Karpas-422 (cell line): ENCODE measurements at regions not wholly inside any gene's neighbourhood (a gene's known extent, or its start where the extent isn't known, plus 50 kb on each side); places are given as distances from the start of the nearest gene placed in this dataset.

Experiments used
- DNase-seq: peaks from one replicate; pipeline ENCODE4 v3.0.0-alpha.2; 2015
- H2AFZ ChIP-seq: fragments of 200-600 bp; sonication (generic); 2 replicates; pipeline ENCODE4 v1.6.1; 2014; ENCODE audit warnings: antibody characterized with exemption, low read length, mixed read lengths
- H3K27ac ChIP-seq: fragments of 200-600 bp; sonication (generic); 2 replicates; pipeline ENCODE4 v1.5.1; 2014; ENCODE audit warnings: mild to moderate bottlenecking, low read length, moderate library complexity
- H3K27me3 ChIP-seq: fragments of 200-600 bp; sonication (generic); 2 replicates; pipeline ENCODE4 v1.6.1; 2014; ENCODE audit warnings: low read length, mixed read lengths
- H3K36me3 ChIP-seq: fragments of 200-600 bp; sonication (generic); 2 replicates; pipeline ENCODE4 v1.6.1; 2014; ENCODE audit warnings: low read length, mixed read lengths; ENCODE audit not compliant: insufficient read depth
- H3K4me1 ChIP-seq: fragments of 200-600 bp; sonication (generic); 2 replicates; pipeline ENCODE4 v1.6.1; 2014; ENCODE audit warnings: mild to moderate bottlenecking, low read length, mixed read lengths
- H3K4me2 ChIP-seq: fragments of 200-600 bp; sonication (generic); 2 replicates; pipeline ENCODE4 v1.6.1; 2014; ENCODE audit warnings: low read length, low read depth, mild to moderate bottlenecking; ENCODE audit not compliant: poor library complexity, severe bottlenecking
- H3K4me3 ChIP-seq: fragments of 200-600 bp; sonication (generic); 2 replicates; pipeline ENCODE4 v1.5.1; 2014; ENCODE audit warnings: mild to moderate bottlenecking, antibody characterized with exemption, low read length, mixed read lengths
- H3K79me2 ChIP-seq: fragments of 200-600 bp; sonication (generic); 2 replicates; pipeline ENCODE4 v1.6.1; 2014; ENCODE audit warnings: mild to moderate bottlenecking, low read length, mixed read lengths
- H3K9ac ChIP-seq: fragments of 200-600 bp; sonication (generic); 2 replicates; pipeline ENCODE4 v1.6.0; 2014; ENCODE audit warnings: low read length
- H3K9me2 ChIP-seq: fragments of 200-600 bp; sonication (generic), shearing (Covaris generic); replicated peaks from 2 replicates; pipeline ENCODE4 v1.6.0; 2014; ENCODE audit warnings: mild to moderate bottlenecking, low read length, moderate library complexity; ENCODE audit not compliant: insufficient read depth
- H3K9me3 ChIP-seq: fragments of 300-700, 200-600 bp; sonication (generic); 2 replicates; pipeline ENCODE4 v1.6.1; 2014; ENCODE audit warnings: low read length, mixed read lengths
- H4K20me1 ChIP-seq: fragments of 200-600 bp; sonication (generic); 2 replicates; pipeline ENCODE4 v1.6.1; 2014; ENCODE audit warnings: mild to moderate bottlenecking, antibody characterized with exemption, low read length, low read depth; ENCODE audit not compliant: insufficient read depth

DNA sequence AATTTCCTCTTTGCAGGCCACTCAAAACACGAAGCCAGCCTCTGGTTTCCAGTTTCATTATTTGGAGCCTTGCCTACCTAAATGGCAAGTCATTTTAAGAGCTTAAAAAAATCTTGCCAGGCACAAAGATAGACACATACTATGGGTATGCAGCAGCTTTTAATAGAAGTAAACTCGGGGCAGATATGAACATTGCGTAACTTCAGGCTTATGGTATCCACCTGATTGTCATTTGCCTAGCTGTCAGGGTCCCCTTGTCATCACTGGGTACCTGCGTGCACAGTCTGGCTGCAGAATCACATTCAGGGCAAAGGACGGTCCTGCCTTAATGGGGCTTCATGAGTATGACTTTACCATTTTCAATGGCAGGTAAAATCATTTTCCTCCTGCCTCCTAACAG is 466.1 kb upstream of the NRP1 start:
- Histone ChIP-seq H4K20me1 (no peaks in the 10 kb centered on the region), H3K9ac (no peak overlapping the region), H3K27ac (no peak overlapping the region), H3K36me3 (no peaks in the 10 kb centered on the region), H3K9me2 (no peaks in the 10 kb centered on the region), H3K79me2 (no peaks in the 10 kb centered on the region), H3K4me2 (no peak overlapping the region), H2AFZ (no peak overlapping the region), H3K9me3 (no peaks in the 10 kb centered on the region; the same call in none of the 2 replicates), H3K4me3 (no peak overlapping the region), H3K27me3 (no peaks in the 10 kb centered on the region), H3K4me1 (no peaks in the 10 kb centered on the region)
- no peak for DNase-seq

DNA sequence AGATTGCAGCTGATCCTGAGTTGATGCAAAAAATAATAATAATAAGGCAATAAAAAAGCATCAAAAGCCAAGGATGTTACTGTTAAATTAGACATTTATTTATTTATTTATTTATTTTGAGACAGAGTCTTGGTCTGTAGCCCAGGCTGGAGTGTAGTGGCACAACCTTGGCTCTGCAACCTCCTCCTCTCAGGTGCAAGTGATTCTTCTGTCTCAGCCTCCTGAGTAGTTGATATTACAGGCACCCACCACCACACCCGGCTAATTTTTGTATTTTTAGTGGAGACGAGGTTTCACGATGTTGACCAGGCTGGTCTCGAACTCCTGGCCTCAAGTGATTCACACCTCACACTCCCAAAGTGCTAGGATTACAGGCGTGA is 465.5 kb upstream of the NRP1 start:
- no peaks in the 10 kb centered on the region for H3K79me2 ChIP-seq
- no peak overlapping the region for H3K4me3 ChIP-seq
- H3K9ac ChIP-seq: no peak overlapping the region
- no peaks in the 10 kb centered on the region for H3K4me1 ChIP-seq
- no peaks in the 10 kb centered on the region for H4K20me1 ChIP-seq
- no peaks in the 10 kb centered on the region for H3K9me2 ChIP-seq
- no peak overlapping the region for H3K27ac ChIP-seq
- no peak overlapping the region for H2AFZ ChIP-seq
- no peak for DNase-seq
- no peaks in the 10 kb centered on the region for H3K27me3 ChIP-seq
- H3K36me3 ChIP-seq: no peaks in the 10 kb centered on the region
- H3K9me3 ChIP-seq: no peaks in the 10 kb centered on the region; the same call in none of the 2 replicates
- no peak overlapping the region for H3K4me2 ChIP-seq

DNA sequence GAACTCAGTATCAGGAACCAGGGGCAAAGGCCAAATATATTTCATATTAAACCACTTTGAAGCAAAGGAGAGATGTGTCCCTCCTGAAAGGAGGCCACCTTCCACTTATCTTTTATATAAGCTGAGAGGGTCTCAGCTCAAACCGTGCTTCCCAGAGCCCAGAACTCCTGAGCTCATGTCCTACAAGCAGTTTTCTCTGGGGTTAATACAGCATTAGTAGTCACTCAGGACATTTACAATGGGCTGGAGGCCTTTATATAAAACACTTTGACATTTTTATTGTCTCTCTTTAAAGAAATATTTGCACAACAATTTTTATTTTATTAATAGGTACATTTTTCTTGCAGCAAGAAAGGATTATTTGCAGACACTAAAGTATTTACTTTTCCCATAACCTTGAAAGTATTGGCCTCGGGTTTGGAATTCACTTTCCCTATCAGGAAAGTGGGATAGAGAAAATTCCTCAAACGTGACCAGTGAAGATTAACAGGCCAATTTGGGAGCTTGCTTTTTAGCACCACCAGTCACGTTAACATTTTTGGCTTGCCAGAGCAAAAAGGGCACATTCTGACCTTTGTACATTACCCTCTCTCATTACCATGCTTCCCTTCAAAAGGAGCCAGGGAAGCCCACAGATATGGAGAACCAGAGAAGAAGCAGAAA is 464.9 kb upstream of the NRP1 start:
- no peaks in the 10 kb centered on the region for H4K20me1 ChIP-seq
- H3K9ac ChIP-seq: no peak overlapping the region
- DNase-seq: no peak
- H3K9me2 ChIP-seq: no peaks in the 10 kb centered on the region
- no peaks in the 10 kb centered on the region for H3K4me1 ChIP-seq
- H3K4me3 ChIP-seq: no peak overlapping the region
- H3K9me3 ChIP-seq: no peaks in the 10 kb centered on the region; the same call in none of the 2 replicates
- H3K36me3 ChIP-seq: no peaks in the 10 kb centered on the region
- no peak overlapping the region for H2AFZ ChIP-seq
- no peaks in the 10 kb centered on the region for H3K79me2 ChIP-seq
- no peak overlapping the region for H3K27ac ChIP-seq
- no peaks in the 10 kb centered on the region for H3K27me3 ChIP-seq
- no peak overlapping the region for H3K4me2 ChIP-seq

DNA sequence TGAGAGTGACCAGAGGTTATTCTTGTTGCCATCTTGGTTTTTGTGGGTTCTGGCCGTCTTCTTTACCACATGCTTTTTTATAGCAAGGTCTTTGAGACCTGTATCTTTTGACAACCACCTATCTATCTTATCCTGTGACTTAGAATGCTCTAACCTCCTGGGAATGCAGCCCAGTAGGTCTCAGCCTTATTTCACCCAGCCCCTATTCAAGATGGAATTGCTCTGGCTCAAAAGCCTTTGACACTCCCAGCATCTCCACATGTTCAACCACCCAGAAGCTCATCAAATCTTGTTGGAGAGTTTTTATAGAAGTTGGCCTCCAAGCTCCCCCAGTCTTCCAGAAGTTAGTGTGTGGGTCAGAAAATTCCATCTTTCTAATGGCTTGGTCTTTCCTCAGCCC is 464.3 kb upstream of the NRP1 start:
- no peak for DNase-seq
- no peaks in the 10 kb centered on the region for H3K36me3 ChIP-seq
- no peak overlapping the region for H3K9ac ChIP-seq
- 0 out of 2 replicates have a peak, but pooled peaks cover 4% of the 10 kb centered on the region for H3K4me1 ChIP-seq
- H4K20me1 ChIP-seq: no peaks in the 10 kb centered on the region
- no peaks in the 10 kb centered on the region for H3K27me3 ChIP-seq
- H3K4me3 ChIP-seq: no peak overlapping the region
- H3K9me3 ChIP-seq: no peaks in the 10 kb centered on the region; the same call in none of the 2 replicates
- no peaks in the 10 kb centered on the region for H3K9me2 ChIP-seq
- no peaks in the 10 kb centered on the region for H3K79me2 ChIP-seq
- no peak overlapping the region for H3K4me2 ChIP-seq
- no peak overlapping the region for H2AFZ ChIP-seq
- no peak overlapping the region for H3K27ac ChIP-seq

DNA sequence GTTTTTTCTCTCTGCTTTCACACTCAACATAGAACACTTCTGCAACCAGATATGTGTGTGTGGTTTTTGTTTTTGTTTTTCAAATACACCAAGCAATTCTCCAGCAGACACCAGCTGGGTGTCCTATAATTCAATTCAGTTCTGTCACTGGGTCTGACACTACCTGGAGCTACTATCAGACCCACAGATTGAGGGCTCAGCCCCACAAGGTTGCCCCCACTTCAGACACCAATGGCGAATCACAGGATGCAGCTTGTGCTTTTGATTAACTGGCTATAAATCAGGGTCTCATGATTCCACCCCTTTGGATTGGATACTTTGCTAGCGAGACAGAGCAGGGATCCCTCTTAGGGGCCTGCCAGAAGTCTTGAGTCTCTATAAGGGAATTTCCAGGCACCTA is 462.2 kb upstream of the NRP1 start:
- H3K79me2 ChIP-seq: no peaks in the 10 kb centered on the region

DNA sequence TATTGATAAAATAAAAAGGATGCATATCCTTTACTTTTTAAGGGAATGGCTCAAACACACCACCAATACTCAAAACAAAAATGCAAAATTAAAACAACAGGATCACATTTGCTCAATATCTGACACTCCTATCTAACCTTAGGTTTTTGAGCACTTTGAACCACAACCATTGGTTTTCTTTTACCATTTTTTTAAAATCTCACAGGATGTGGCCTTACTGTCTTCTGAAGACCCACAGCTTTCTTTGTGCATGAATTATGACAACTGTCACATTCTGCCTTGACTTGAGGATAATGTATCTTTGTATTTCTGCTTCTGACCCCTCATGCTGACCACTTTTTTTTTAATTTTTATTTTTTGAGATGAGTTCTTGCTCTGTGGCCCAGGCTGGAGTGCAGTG is 461.1 kb upstream of the NRP1 start:
- Histone ChIP-seq H3K4me3 (no peak overlapping the region), H4K20me1 (no peaks in the 10 kb centered on the region), H3K4me1 (peaks cover 7% of the 10 kb centered on the region; the same call in 1 of the 2 replicates), H3K9me2 (no peaks in the 10 kb centered on the region), H3K27me3 (no peaks in the 10 kb centered on the region), H3K36me3 (no peaks in the 10 kb centered on the region), H3K79me2 (no peaks in the 10 kb centered on the region), H3K9me3 (peaks cover 4% of the 10 kb centered on the region; the same call in 1 of the 2 replicates), H3K9ac (no peak overlapping the region), H3K27ac (no peak overlapping the region), H2AFZ (no peak overlapping the region), H3K4me2 (no peak overlapping the region)
- DNase-seq: no peak

More for the DNA sequence above, 462.2 kb upstream of the NRP1 start:
- peaks cover under 1% of the 10 kb centered on the region; the same call in 1 of the 2 replicates for H3K9me3 ChIP-seq
- no peaks in the 10 kb centered on the region for H3K36me3 ChIP-seq
- H4K20me1 ChIP-seq: no peaks in the 10 kb centered on the region
- no peak overlapping the region for H3K4me2 ChIP-seq
- DNase-seq: no peak
- H2AFZ ChIP-seq: no peak overlapping the region
- H3K4me1 ChIP-seq: peaks cover 7% of the 10 kb centered on the region; the same call in 1 of the 2 replicates
- H3K9me2 ChIP-seq: no peaks in the 10 kb centered on the region
- no peak overlapping the region for H3K27ac ChIP-seq
- no peak overlapping the region for H3K9ac ChIP-seq
- H3K4me3 ChIP-seq: no peak overlapping the region
- H3K27me3 ChIP-seq: no peaks in the 10 kb centered on the region

DNA sequence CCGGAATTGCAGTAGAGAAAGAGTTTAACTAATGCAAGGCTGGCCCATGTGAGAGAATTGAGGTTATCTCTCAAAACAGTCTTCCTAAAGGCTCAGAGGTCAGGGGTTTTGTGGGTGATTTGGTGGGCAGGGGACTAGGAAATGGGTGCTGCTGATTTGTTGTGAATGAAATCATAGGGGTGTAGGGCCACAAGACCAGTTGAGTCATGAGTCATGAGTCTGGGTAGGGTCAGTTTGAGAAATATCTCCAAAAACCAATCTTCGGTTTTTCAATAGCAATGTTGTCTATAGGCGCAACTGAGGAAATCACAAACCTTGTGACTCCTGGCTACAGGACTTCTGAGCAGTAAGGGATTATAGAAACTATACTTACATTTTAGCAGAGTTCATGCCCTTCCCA is 460.0 kb upstream of the NRP1 start:
- Histone ChIP-seq H3K4me3 (no peak overlapping the region), H2AFZ (no peak overlapping the region), H3K9ac (no peak overlapping the region), H3K27ac (no peak overlapping the region), H3K36me3 (no peaks in the 10 kb centered on the region), H3K9me3 (peaks cover 4% of the 10 kb centered on the region; the same call in 1 of the 2 replicates), H4K20me1 (no peaks in the 10 kb centered on the region), H3K27me3 (no peaks in the 10 kb centered on the region), H3K4me2 (no peak overlapping the region), H3K9me2 (no peaks in the 10 kb centered on the region), H3K4me1 (peaks cover 7% of the 10 kb centered on the region; the same call in 1 of the 2 replicates), H3K79me2 (no peaks in the 10 kb centered on the region)
- DNase-seq: no peak

DNA sequence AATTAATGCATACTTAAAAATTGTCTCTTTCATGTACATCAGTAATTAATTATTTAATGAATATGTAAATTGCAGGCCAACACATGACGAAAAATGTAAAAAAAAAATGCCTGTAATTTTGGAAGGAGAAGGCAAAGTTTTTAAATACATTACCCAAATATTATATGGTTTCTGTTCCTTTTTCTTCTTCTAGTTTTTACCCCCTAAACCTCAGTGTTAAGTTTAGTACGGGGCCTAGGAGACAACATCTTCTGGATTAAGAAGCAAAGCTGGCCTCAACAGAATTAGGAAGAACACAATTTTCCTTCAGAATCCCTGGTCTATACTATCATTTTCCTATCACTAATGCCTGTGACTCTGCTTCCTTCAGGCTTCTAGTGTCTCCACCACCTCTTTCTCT is 459.3 kb upstream of the NRP1 start:
- no peaks in the 10 kb centered on the region for H3K9me2 ChIP-seq
- peak; percentile 61 for DNase-seq
- peaks cover 7% of the 10 kb centered on the region; the same call in 1 of the 2 replicates for H3K4me1 ChIP-seq
- H2AFZ ChIP-seq: no peak overlapping the region
- no peaks in the 10 kb centered on the region for H4K20me1 ChIP-seq
- H3K27ac ChIP-seq: no peak overlapping the region
- no peaks in the 10 kb centered on the region for H3K27me3 ChIP-seq
- peaks cover 4% of the 10 kb centered on the region; the same call in 1 of the 2 replicates for H3K9me3 ChIP-seq
- no peak overlapping the region for H3K4me3 ChIP-seq
- H3K4me2 ChIP-seq: no peak overlapping the region
- no peaks in the 10 kb centered on the region for H3K36me3 ChIP-seq
- H3K79me2 ChIP-seq: no peaks in the 10 kb centered on the region
- H3K9ac ChIP-seq: no peak overlapping the region
